Activated B cell treated with CpG ODN at 0.5 μM for 24 hours (primary cell): ENCODE measurements at regions not wholly inside any gene's neighbourhood (a gene's known extent, or its start where the extent isn't known, plus 50 kb on each side); places are given as distances from the start of the nearest gene placed in this dataset.

Source experiments
- ATAC-seq: fragments of 200-7000 bp; cut with Tn5 transposase; one replicate; pipeline ENCODE4 v1.10.0; 2021; ENCODE audit warnings: low read depth, mild to moderate bottlenecking, moderate library complexity
- CTCF ChIA-PET: fragments of 350-600 bp; sonication (Branson Sonifier 250); formaldehyde crosslinking; loops from one replicate; lab custom pipeline; 2021; ENCODE audit warnings: antibody characterized with exemption; lab: Charles Lee
- POLR2A ChIA-PET: fragments of 350-600 bp; sonication (Branson Sonifier 250); formaldehyde crosslinking; loops from one replicate; lab custom pipeline; 2021; ENCODE audit warnings: antibody characterized with exemption; lab: Charles Lee
- DNase-seq: peaks from one replicate; pipeline ENCODE4 v3.0.0; 2022
- H3K27ac Mint-ChIP-seq: one replicate; pipeline ENCODE4 v1.8.0; 2020; ENCODE audit warnings: mixed read lengths
- H3K27me3 Mint-ChIP-seq: one replicate; pipeline ENCODE4 v1.8.0; 2021; ENCODE audit warnings: mixed read lengths
- H3K36me3 Mint-ChIP-seq: one replicate; pipeline ENCODE4 v1.8.0; 2021; ENCODE audit warnings: low read depth, mixed read lengths
- H3K4me1 Mint-ChIP-seq: one replicate; pipeline ENCODE4 v1.8.0; 2021; ENCODE audit warnings: mixed read lengths
- H3K4me3 Mint-ChIP-seq: one replicate; pipeline ENCODE4 v1.8.0; 2020; ENCODE audit warnings: mild to moderate bottlenecking, mixed read lengths
- H3K9me3 Mint-ChIP-seq: one replicate; pipeline ENCODE4 v1.8.0; 2020; ENCODE audit warnings: mixed read lengths
- CTCF ChIP-seq: fragments of 200-600 bp; IDR thresholded peaks from one replicate; pipeline ENCODE4 v1.8.0; 2022; ENCODE audit warnings: antibody characterized with exemption, mild to moderate bottlenecking
- intact Hi-C: fragments of 100-400 bp; cut with micrococcal nuclease; formaldehyde crosslinking; loops from one replicate; pipeline ENCODE4 v1.15.1; 2024

GRCh38 chr2:37454851-37455762 is 110.7 kb downstream of the QPCT start:
- Mint-ChIP-seq H3K4me3 (no peak overlapping the region), H3K9me3 (no peaks in the 10 kb centered on the region), H3K4me1 (peaks cover 5% of the 10 kb centered on the region), H3K36me3 (no peaks in the 10 kb centered on the region), H3K27me3 (peaks cover 4% of the 10 kb centered on the region), H3K27ac (no peak overlapping the region)
- no peak for TF ChIP-seq CTCF
- ATAC-seq (no peak), DNase-seq (no peak)
- intact Hi-C loops, result no loop called here
- ChIA-PET CTCF (no interaction called here), POLR2A (no interaction called here)

DNA sequence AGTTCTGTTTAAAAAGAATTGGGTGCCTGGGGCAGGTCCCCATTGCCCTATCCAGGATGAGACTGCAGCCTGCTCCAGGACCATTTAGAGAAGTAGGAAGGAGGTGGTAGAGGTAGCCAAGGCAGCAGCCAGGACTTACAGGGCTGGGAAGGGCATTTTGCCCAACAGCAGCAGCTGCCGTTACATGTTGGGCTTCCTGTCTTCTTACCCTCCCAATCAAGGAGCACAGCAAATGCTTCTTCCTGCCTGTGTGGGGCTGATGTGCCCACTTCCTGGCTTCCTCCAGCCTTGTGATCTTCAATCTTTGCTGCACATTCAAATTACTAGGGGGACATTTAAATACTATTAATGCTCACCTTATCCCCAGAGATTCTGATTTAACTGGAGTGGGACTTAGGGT is 112.0 kb downstream of the QPCT start:
- ATAC-seq (no peak), DNase-seq (no peak)
- Mint-ChIP-seq H3K27ac (no peak overlapping the region), H3K4me3 (no peak overlapping the region), H3K4me1 (peaks cover 5% of the 10 kb centered on the region), H3K36me3 (no peaks in the 10 kb centered on the region), H3K27me3 (no peaks in the 10 kb centered on the region), H3K9me3 (no peaks in the 10 kb centered on the region)
- intact Hi-C loops, result no loop called here
- TF ChIP-seq CTCF, result no peak
- ChIA-PET CTCF (no interaction called here), POLR2A (interaction anchor here (0.7 kb wide), 1 partner anchor 15 kb away, joined by 3 read pairs; no protein-coding TSS in a partner anchor)

DNA sequence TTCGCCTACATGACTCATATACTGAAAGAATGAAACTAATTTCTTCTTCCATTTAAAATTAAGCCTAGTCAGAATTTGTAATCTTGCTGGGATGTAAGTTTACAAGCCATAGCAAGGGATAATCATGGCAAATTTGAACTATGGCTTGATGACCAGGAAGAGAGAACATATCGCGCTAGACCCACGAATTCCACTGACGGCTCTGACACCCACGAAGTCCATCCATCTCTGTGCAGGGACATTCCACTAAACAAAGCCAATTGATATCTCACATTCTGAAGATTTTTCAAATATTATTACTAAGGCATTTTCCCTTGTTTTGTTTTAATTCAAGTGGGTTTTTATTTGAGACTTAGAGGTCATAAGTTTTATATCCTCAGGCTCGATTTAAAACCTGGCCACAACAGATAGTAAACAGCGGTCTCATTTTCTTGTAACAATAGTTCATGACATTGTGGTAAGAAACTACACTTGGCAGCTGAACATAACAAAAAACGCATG is 113.0 kb downstream of the QPCT start:
- POLR2A ChIA-PET, result no interaction called here
- intact Hi-C loops, result no loop called here
- H3K4me1 Mint-ChIP-seq, result peaks cover 5% of the 10 kb centered on the region
- H3K36me3 Mint-ChIP-seq, result no peaks in the 10 kb centered on the region
- no peak overlapping the region for H3K4me3 Mint-ChIP-seq
- no peaks in the 10 kb centered on the region for H3K9me3 Mint-ChIP-seq
- CTCF ChIA-PET, result no interaction called here
- H3K27me3 Mint-ChIP-seq, result no peaks in the 10 kb centered on the region
- no peak for DNase-seq
- no peak overlapping the region for H3K27ac Mint-ChIP-seq
- no peak for ATAC-seq
- TF ChIP-seq CTCF, result no peak

DNA sequence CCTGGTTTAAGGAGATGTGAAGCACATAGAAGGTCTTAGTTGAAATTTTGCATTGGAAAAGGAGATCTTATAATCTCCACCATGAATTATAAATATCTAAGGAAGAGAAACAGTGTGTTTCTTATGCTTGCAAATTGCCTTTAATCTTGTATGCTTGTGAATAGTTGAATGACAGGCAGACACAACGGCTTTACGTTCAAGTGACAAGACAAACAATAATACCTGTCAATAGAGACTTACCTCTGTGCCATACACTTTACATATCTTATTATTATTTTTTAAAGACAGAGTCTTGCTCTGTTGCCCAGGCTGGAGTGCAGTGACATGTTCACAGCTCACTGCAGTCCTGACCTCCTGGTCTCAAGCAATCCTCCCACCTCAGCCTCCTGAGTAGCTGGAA is 113.7 kb downstream of the QPCT start:
- POLR2A ChIA-PET, result no interaction called here
- intact Hi-C loops, result no loop called here
- Mint-ChIP-seq H3K9me3 (no peaks in the 10 kb centered on the region), H3K36me3 (no peaks in the 10 kb centered on the region), H3K27ac (no peak overlapping the region), H3K4me3 (no peak overlapping the region), H3K27me3 (no peaks in the 10 kb centered on the region), H3K4me1 (peaks cover 3% of the 10 kb centered on the region)
- CTCF ChIA-PET, result no interaction called here
- ATAC-seq (no peak), DNase-seq (no peak)
- TF ChIP-seq CTCF, result no peak

GRCh38 chr2:37459095-37459981 is 114.9 kb downstream of the QPCT start:
- H3K9me3 Mint-ChIP-seq, result no peaks in the 10 kb centered on the region
- intact Hi-C loops, result no loop called here
- ChIA-PET CTCF (no interaction called here), POLR2A (no interaction called here)
- H3K27ac Mint-ChIP-seq, result no peak overlapping the region
- no peaks in the 10 kb centered on the region for H3K36me3 Mint-ChIP-seq
- ATAC-seq (no peak), DNase-seq (no peak)
- peaks cover 3% of the 10 kb centered on the region for H3K27me3 Mint-ChIP-seq
- H3K4me1 Mint-ChIP-seq, result peaks cover 3% of the 10 kb centered on the region
- no peak overlapping the region for H3K4me3 Mint-ChIP-seq
- no peak for TF ChIP-seq CTCF
